Keratinocyte (primary cell): ENCODE measurements at regions not wholly inside any gene's neighbourhood (a gene's known extent, or its start where the extent isn't known, plus 50 kb on each side); places are given as distances from the start of the nearest gene placed in this dataset.

ENCODE experiments used
- CTCF ChIP-seq, 3 experiments: IDR thresholded peaks in 1 of 3; conservative IDR thresholded peaks in 1 of 3; optimal IDR thresholded peaks in 1 of 3; 2 replicates in 2 of 3; 3 replicates in 1 of 3; pipeline versions ENCODE3 to v1.5.1; 2011; ENCODE audit warnings: low read length in 3 of 3, mild to moderate bottlenecking in 3 of 3, moderate library complexity in 2 of 3, control low read depth in 1 of 3, inconsistent platforms in 1 of 3; ENCODE audit not compliant: insufficient read depth in 2 of 3; ENCODE audit errors: extremely low read depth in 1 of 3
- EZH2 ChIP-seq: IDR thresholded peaks from one replicate; pipeline ENCODE4 v1.6.1; 2012; ENCODE audit warnings: inconsistent platforms, mild to moderate bottlenecking, low read length, moderate library complexity

GRCh38 chr7:15780271-15780670 lies 93.8 kb upstream of the MEOX2 start:
- TF ChIP-seq CTCF (optimal IDR thresholded peaks at IDR 0.05 in 1 of 3, IDR thresholded peaks at IDR 0.05 in 1 of 3, conservative IDR thresholded peaks at IDR 0.05 in 1 of 3; ENCODE audit: extremely low read depth in 1 of 3, insufficient read depth in 2 of 3, low read length in 3 of 3) (no peak), EZH2 (no peak)
